NCI-H82 (cell line): ENCODE measurements at regions not wholly inside any gene's neighbourhood (a gene's known extent, or its start where the extent isn't known, plus 50 kb on each side); places are given as distances from the start of the nearest gene placed in this dataset.

Experiments used
- DNase-seq: peaks from one replicate; lab custom pipeline; 2025; lab: John Stamatoyannopoulos, UW

DNA sequence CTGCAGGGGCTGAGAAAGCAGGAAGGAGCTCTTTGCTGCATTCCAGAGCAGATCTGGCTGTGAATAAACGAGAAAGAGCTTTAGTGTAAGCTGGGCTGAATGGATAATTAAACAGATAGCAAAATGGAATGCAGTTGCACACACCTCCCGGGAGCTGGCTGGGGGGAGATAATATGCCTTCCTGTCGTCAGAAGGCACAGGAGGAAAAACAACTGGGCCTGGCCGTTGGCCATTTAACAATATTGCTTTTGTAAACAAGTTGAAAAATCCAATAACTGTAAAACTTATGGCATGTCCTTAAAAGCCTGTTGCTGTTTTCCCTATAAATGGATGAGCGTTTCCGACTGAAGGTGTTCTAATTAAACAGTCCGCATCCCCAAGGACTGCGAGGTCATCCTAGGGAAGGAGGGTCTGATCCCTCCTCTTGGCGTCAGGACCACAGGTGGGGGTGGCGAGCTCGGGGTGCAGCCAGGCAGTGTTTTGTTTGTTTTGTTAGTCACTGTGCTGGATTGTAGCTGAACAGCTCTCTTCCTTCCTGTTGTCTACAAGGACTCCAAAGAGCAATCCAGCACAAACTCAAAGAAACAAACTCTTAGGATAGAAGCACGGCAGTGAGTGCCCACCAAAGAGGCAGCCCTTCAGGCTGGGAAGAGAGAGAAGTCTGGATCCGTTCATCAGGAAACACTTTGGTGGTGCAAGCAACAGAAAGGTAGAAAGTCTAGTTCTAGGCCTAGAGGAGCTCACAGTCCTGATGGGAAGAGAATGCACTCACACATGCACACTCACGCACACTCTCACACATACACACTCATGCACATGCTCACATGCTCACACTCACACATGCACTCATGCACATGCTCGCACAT lies 133.4 kb upstream of the SMAD3 start:
- DNase-seq, result peak; percentile 69

GRCh38 chr15:66932634-66933024 lies 132.8 kb upstream of the SMAD3 start:
- DNase-seq, result no peak

DNA sequence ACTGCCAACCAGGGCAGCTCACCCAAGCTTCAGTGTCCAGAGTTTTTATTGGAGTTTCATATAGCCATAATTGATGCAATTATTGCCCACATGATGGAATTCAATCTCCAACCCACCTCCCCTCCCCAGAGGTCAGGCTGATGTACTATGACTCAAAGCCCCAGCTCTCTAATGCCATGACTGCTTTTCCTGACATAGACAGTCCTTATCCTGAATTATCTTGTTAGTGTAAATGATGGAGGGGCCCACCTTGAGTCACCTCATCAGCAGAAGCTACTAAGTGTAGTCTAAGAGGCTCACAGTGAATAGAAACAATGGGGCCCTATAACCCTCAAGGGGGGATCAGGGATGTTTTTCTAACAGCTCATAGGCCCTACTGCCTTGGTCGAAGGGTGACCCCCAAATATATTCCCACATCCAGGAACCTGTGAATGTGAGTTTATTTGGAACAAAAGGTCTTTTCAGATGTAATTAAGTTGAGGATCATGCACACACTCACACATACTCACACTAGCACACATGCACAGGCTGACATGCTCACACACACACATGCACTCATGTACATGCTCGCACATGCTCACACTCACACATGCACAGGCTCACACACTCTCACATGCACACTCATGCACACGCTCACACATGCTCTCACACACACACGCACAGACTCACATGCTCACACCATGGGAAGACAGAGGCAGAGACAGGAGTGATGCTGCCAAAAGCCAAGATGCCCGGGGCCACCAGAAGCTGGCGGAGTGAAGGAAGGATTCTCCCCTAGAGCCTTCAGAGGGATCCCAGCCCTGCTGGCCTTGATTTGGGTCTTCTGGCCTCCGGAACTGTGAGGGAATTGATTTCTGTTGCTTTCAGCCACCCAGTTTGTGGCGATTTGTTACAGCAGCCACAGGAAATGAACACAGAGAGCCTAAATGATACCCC lies 131.2 kb upstream of the SMAD3 start:
- no peak for DNase-seq

- no peak for DNase-seq
Measured at GRCh38 chr15:66934868-66935520, 130.4 kb upstream of the SMAD3 start.

DNA sequence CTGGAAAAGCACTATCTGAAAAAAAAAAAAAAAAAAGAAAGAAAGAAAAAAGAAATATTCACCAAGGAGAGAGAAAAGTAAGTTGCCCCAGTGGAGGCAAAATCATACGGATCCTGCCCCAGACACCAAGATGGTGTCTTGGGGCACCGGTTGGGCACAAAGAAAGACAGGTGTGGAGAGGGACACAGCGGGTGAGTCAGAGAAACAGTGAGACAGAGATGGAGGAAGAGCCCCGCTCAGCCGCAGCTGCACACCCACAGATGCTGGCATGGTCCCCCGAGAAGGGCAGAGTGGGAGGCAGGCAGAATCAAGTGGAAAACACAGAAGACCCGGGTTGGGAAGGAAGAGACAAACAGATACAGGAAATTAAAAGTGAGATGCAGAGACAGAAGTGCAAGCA lies 129.7 kb upstream of the SMAD3 start:
- no peak for DNase-seq

DNA sequence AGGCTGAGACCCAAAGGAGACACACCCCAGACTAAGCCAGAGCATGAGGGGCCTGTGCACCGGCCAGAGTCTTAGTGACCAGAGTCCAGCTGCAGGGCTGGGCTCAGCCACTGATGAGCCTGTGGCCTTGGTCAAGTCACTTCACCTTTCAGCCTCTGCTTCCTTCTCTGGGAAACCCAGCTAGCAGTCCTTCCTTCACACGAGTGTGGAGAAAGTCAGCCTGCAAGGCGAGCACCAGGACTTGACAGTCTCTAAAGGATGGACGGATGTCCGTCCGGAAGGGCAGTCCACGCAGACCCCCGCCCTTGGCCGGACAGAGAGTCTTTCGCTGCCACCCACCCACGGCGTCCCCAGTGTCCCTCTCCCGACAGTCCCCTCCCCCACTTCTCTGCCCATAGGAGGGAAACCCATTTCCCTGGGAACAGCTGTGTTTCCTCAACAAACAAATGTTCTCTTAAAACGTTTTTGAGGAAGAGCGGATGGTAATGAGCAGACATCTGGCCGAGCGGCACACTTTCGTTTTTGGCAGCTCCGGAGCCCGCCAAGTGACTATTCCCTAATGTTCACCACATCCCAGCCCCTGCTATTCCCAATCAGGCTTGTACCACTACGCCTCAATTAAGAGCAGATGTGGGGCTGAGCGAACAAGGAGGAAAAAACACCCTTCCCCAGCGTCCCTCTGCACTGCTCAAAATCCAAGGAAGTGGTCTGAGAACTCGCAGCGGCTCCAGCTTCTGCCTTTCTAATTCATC lies 129.1 kb upstream of the SMAD3 start:
- no peak for DNase-seq

DNA sequence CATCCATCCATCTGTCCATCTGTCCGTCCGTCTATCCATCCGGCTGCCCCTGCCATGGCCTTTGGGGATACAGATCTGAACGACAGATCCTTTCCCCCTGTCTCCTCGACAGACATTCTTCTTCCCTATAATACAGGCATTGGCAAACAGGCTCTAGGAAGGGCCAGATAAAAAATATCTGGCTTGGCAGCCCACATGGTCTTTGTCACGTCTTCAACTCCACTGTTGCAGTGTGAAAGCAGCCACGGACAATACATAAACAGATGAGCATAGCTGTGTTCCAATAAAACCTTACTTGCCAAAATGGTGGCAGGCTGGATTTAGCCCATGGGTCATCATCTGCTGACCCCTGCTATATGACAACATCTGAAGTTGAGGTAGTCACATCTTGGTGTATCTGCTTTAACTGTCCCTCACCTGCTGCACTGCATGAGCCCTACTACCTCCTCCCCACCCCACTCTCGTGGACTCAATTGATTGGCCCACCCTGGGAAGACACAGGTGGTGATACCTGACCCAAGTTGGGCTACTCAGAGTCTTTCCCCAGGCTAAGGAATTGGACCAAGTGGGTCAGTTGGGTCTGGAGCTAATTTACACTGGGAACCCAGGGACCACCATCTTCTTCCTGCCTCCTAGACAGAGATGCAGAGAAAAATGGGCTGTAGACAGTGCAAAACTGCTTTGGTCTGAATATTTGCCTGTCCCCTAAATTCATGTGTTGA lies 128.4 kb upstream of the SMAD3 start:
- no peak for DNase-seq

DNA sequence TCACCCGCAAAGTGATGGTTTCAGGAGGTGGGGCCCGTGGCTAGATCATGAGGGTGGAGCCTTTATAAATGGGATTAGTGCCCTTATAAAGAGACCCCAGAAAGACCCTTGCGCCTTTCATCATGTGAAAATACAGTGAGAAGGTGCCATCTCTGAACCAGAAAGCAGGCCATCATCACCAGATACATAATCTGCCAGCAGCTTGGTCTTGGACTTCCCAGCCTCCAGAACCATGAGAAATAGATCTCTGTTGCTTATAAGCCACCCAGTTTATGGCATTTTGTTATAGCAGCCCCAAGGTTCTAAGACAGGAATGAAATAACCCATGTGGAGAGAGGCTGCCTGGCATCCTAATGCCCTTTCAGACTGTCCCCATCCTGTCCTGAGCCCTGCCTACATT lies 127.8 kb upstream of the SMAD3 start:
- DNase-seq, result no peak

DNA sequence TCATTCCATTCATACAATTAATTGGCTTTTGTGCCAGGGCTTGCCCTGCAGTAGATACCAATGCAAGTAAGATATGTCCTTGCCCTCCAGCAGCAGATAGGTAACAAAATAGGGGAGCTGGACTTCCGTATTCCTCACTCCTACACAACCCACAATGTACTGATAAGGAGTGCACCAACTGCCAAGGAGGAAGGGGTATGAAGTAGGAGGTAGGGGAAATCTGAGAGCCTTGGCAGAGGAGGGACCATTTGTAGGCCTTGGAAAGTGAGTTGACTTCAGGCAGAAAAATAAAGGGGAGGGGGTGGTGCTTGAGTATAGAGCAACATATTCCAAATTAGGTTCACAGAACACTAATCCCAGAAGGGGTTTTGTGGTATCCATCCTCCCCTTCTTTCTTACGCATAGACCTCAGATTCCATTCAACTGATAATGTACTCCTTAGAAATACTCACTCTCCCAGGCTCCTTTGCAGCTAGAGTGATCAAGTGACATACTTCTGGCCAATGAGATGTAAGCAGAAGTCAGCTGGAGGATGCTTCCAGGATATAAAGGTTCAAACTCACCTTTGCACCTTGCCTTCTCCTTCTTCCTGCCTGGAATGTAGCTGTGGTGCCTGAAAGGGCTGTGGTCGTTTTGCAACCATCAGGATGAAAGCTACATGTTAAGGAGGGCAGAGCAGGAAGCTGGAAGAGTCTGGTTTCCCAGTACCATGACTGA lies 127.1 kb upstream of the SMAD3 start:
- DNase-seq, result no peak

- no peak for DNase-seq
Measured at GRCh38 chr15:66939016-66939415, 126.4 kb upstream of the SMAD3 start.

DNA sequence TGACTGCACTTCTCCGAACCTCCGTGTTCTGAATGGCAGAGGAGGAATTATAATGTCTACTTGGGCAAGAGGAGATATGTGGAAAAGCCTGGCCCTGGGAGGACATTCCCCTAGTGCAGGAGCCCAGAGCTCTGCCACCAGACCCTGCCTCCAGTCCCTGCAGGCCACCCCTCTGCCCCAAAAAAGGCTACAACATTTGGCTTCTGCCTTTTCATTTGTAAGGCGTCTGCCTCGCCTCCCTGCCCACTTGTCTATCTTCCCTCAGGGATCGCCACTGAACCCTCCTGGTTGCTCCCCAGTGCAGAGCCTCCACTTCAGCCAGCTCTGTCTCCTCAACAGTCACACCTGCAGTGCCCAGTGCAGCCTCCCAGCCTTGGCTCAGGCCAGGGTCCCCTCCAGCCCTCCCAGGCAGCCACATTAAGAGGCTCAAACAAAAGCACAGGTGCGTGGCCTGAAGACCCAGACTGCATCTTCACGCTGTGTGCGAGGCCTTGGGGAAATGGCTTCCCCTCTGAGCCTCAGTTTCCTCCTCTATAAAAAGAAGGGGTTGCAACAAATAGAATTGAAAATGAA lies 125.9 kb upstream of the SMAD3 start:
- no peak for DNase-seq

DNA sequence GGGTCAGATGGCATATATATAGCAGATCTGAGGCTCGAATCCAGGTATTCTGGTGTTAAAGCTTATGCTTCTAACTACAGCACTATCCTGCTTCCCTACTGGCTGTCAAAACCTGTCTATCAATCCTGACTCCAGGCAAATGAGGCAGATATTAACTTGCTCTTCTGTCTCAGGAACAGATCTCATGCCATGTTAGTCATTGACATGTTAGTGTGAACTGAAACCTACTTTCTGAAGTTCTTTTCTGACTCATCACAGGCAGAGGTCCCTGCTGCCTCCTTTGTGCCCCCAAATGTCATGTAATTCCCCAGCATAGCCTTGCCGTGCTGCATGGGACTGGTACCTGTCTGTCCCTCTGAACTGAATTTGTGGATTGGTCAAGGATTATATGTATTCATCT lies 125.0 kb upstream of the SMAD3 start:
- no peak for DNase-seq

GRCh38 chr15:66941108-66941711 lies 124.2 kb upstream of the SMAD3 start:
- DNase-seq, result no peak

GRCh38 chr15:66941791-66942190 lies 123.6 kb upstream of the SMAD3 start:
- no peak for DNase-seq

DNA sequence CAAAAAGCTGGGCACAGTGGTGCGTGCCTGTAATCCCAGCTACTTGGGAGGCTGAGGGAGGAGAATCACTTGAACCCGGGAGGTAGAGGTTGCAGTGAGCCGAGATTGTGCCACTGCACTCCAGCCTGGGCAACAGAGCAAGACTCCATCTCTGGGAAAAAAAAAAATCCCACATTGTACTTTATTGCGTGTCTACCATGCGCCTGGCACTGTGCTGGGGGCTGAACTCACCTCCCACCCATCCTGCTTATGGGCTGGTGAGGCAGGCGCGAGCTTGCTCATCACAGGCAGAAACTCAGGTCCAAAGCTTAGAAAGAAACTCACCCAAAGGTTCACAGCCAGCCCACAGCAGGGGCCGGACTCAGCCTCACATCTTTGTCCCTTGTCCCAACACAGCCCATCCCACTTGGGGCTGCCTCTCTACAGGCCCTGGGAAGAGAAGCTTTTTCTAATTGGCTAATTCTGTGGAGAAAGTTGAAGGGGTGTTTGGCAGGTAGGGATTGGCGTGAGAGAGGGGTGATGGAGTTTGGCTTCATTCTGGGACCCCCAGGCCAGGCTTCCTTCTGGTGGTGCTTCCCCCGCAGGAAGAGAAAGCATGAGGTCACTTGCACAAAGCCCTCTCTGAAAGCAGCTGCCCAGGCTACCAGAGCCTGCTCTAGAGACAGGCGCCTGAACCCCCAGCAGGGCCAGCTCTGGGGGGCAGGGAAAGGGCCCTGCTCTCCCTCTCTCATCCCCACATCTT lies 122.6 kb upstream of the SMAD3 start:
- DNase-seq, result no peak

GRCh38 chr15:66943456-66944095 lies 121.8 kb upstream of the SMAD3 start:
- DNase-seq, result peak; percentile 45

GRCh38 chr15:66944121-66944520 lies 121.3 kb upstream of the SMAD3 start:
- no peak for DNase-seq

DNA sequence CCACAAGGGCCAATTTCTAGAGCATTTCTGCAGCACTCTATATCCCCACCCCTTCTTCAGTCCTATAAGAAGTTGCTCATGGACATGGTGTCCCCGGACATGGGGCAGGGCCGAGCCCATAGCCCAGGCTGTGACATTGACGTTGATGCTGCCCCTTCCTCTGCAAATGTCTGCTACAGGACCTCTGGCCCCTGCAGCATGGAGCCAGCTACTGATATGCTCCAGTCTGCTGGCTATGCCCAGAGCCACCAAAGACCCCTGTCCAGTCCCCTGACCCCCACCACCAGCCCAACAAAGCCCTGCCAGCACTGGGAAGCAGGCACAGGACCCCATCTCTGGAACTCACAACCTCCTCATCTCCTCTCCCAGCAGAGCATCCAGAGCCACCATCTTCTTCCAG lies 120.1 kb upstream of the SMAD3 start:
- DNase-seq, result no peak
